Endothelial cell of umbilical vein (primary cell): ENCODE measurements at regions not wholly inside any gene's neighbourhood (a gene's known extent, or its start where the extent isn't known, plus 50 kb on each side); places are given as distances from the start of the nearest gene placed in this dataset.

Experiments
- BruUV-seq: library from RNA; stranded (reverse); fragments of 400-500 nt; replicated peaks from 2 replicates; lab custom pipeline; 2021; lab: Mats Ljungman, UMichigan
- CTCF ChIA-PET: fragments of 300-600, 350-600 bp; sonication (Branson Sonifier 250); formaldehyde crosslinking; loops from one replicate; lab custom pipeline; 2021; ENCODE audit warnings: antibody characterized with exemption, inconsistent platforms; lab: Charles Lee
- POLR2A ChIA-PET: fragments of 300-600, 350-600 bp; sonication (Branson Sonifier 250); formaldehyde crosslinking; loops from one replicate; lab custom pipeline; 2021; ENCODE audit warnings: antibody characterized with exemption, inconsistent platforms; lab: Charles Lee
- DNase-seq: peaks from one replicate; pipeline ENCODE4 v3.0.0-alpha.2; 2011; ENCODE audit warnings: low read depth, low spot score
- FAIRE-seq: peaks from 2 replicates; lab custom pipeline; 2011; peaks lifted over from hg19 to GRCh38; lab: Jason Lieb, UNC
- H2AFZ ChIP-seq: 2 replicates; pipeline ENCODE4 v1.6.0; 2012; ENCODE audit warnings: low read depth, low read length, control low read depth, inconsistent platforms
- H3K27ac ChIP-seq: 2 replicates; pipeline ENCODE4 v1.5.1; 2011; ENCODE audit warnings: low read depth, mild to moderate bottlenecking, control low read depth, low read length, moderate library complexity; ENCODE audit not compliant: insufficient read depth
- H3K27me3 ChIP-seq, 2 experiments: 2 replicates each; pipeline versions ENCODE4 v1.6.0 to v1.6.1; 2011; ENCODE audit warnings: low read length in 2 of 2, mixed read lengths in 1 of 2; ENCODE audit not compliant: control insufficient read depth in 2 of 2, insufficient read depth in 2 of 2
- H3K36me3 ChIP-seq, 2 experiments: 2 replicates in 1 of 2; 3 replicates in 1 of 2; pipeline ENCODE4 v1.5.1; 2011; ENCODE audit warnings: low read length in 2 of 2, mild to moderate bottlenecking in 1 of 2, moderate library complexity in 1 of 2; ENCODE audit not compliant: control insufficient read depth in 2 of 2, insufficient read depth in 2 of 2; ENCODE audit errors: extremely low read depth in 1 of 2
- H3K4me1 ChIP-seq: 3 replicates; pipeline ENCODE4 v1.5.1; 2011; ENCODE audit warnings: mild to moderate bottlenecking, low read length; ENCODE audit not compliant: control insufficient read depth, insufficient read depth; ENCODE audit errors: extremely low read depth
- H3K4me2 ChIP-seq: 2 replicates; pipeline ENCODE4 v1.6.1; 2011; ENCODE audit warnings: low read length, control low read depth, mixed read lengths; ENCODE audit not compliant: insufficient read depth
- H3K4me3 ChIP-seq, 3 experiments: fragments of 200-600 bp in 1 of 3; sonication (generic), shearing (Covaris generic) in 1 of 3; replicated peaks in 1 of 3; 2 replicates each; pipeline ENCODE4 v1.5.1; 2011 to 2016; ENCODE audit warnings: control low read depth in 3 of 3, low read length in 3 of 3, mild to moderate bottlenecking in 2 of 3, inconsistent platforms in 1 of 3, low read depth in 1 of 3, moderate library complexity in 1 of 3; ENCODE audit not compliant: insufficient read depth in 1 of 3
- H3K79me2 ChIP-seq: 2 replicates; pipeline ENCODE4 v1.6.0; 2012; ENCODE audit warnings: low read length, inconsistent platforms; ENCODE audit not compliant: control insufficient read depth, insufficient read depth
- H3K9ac ChIP-seq: replicated peaks from 2 replicates; pipeline ENCODE3; 2011; ENCODE audit warnings: low read length, control low read depth; ENCODE audit not compliant: insufficient read depth; ENCODE audit errors: extremely low read depth
- H3K9me1 ChIP-seq: replicated peaks from 3 replicates; pipeline ENCODE4 v1.6.0; 2011; ENCODE audit warnings: mild to moderate bottlenecking, low read length; ENCODE audit not compliant: control insufficient read depth, insufficient read depth; ENCODE audit errors: extremely low read depth
- H3K9me3 ChIP-seq: replicated peaks from 2 replicates; pipeline ENCODE4 v1.5.1; 2012; ENCODE audit warnings: low read length, inconsistent platforms; ENCODE audit not compliant: control insufficient read depth, insufficient read depth
- H4K20me1 ChIP-seq: replicated peaks from 2 replicates; pipeline ENCODE3; 2011; ENCODE audit warnings: mild to moderate bottlenecking, low read length; ENCODE audit not compliant: control insufficient read depth, insufficient read depth; ENCODE audit errors: extremely low read depth
- CTCF ChIP-seq, 2 donors: IDR thresholded peaks; 1 replicate in 1 of 2; 2 replicates in 1 of 2; pipeline ENCODE4 v1.5.1; 2011; ENCODE audit warnings: low read length in 2 of 2, mild to moderate bottlenecking in 2 of 2, moderate library complexity in 2 of 2, control low read depth in 1 of 2, inconsistent platforms in 1 of 2, low read depth in 1 of 2; ENCODE audit not compliant: insufficient read depth in 1 of 2; ENCODE audit errors: extremely low read depth in 1 of 2
- EZH2 ChIP-seq: IDR thresholded peaks from 2 replicates; pipeline ENCODE4 v1.6.1; 2012; ENCODE audit warnings: borderline replicate concordance, low read depth, mild to moderate bottlenecking, moderate library complexity, low read length, inconsistent platforms; ENCODE audit not compliant: severe bottlenecking
- GATA2 ChIP-seq: IDR thresholded peaks from 2 replicates; pipeline ENCODE4 v1.7.0; 2011; ENCODE audit warnings: low read depth, mild to moderate bottlenecking, moderate library complexity, mixed read lengths, low read length; ENCODE audit not compliant: insufficient read length, insufficient read depth
- JUN ChIP-seq: IDR thresholded peaks from 2 replicates; pipeline ENCODE4 v1.6.1; 2011; ENCODE audit warnings: borderline replicate concordance, low read depth; ENCODE audit not compliant: insufficient read length, insufficient read depth
- MAX ChIP-seq: IDR thresholded peaks from 2 replicates; pipeline ENCODE4 v1.6.1; 2011; ENCODE audit not compliant: insufficient read depth, insufficient read length
- POLR2A ChIP-seq: IDR thresholded peaks from 2 replicates; pipeline ENCODE4 v1.6.1; 2012; ENCODE audit warnings: low read depth, mild to moderate bottlenecking, control low read depth, low read length
- POLR2AphosphoS5 ChIP-seq: IDR thresholded peaks from 2 replicates; pipeline ENCODE4 v1.6.1; 2012; ENCODE audit warnings: low read depth, mild to moderate bottlenecking, control low read depth, low read length, moderate library complexity; ENCODE audit not compliant: insufficient read depth
- dilution Hi-C: fragments of 300-500 bp; cut with MboI; formaldehyde crosslinking; loops from one replicate; pipeline ENCODE4 v1.15.0; 2019; ENCODE audit warnings: low sequenced_read_pairs; ENCODE audit not compliant: extremely low pct_ligation_motif_present
- intact Hi-C: fragments of 100-400 bp; cut with micrococcal nuclease; formaldehyde crosslinking; loops from one replicate; pipeline ENCODE4 v1.10.0; 2022

GRCh38 chr7:109402107-109402506, 832.4 kb downstream of the DNAJB9 start:
- Histone ChIP-seq H3K79me2 (no peaks in the 10 kb centered on the region), H3K36me3 (no peaks in the 10 kb centered on the region), H3K9me1 (no peaks in the 10 kb centered on the region), H3K4me2 (no peak overlapping the region), H3K9me3 (no peaks in the 10 kb centered on the region), H3K27ac (no peak overlapping the region), H3K27me3 (no peaks in the 10 kb centered on the region), H4K20me1 (no peaks in the 10 kb centered on the region), H2AFZ (no peak overlapping the region), H3K4me3 (no peak overlapping the region), H3K4me1 (no peaks in the 10 kb centered on the region), H3K9ac (no peak overlapping the region)
- intact Hi-C loops, result no loop called here
- CTCF ChIA-PET, result no interaction called here
- dilution Hi-C loops, result no loop called here
- no TSS peak for BruUV-seq
- POLR2A ChIA-PET, result no interaction called here
- DNase-seq (no peak), FAIRE-seq (no peak)
- TF ChIP-seq GATA2 (no peak), EZH2 (no peak), POLR2AphosphoS5 (no peak), MAX (no peak), CTCF (IDR thresholded peaks at IDR 0.05; ENCODE audit: extremely low read depth in 1 of 2, insufficient read depth in 1 of 2, low read depth in 1 of 2, low read length in 2 of 2) (no peak), JUN (no peak), POLR2A (no peak)
